Tibial artery (tissue), 4 donors: ENCODE measurements at regions not wholly inside any gene's neighbourhood (a gene's known extent, or its start where the extent isn't known, plus 50 kb on each side); places are given as distances from the start of the nearest gene placed in this dataset.

Experiments
- DNase-seq, 2 donors: peaks; one replicate each; pipeline ENCODE4 v3.0.0-alpha.2; 2019
- H3K27ac ChIP-seq, 2 donors: fragments of 200-600 bp; sonication (generic) in 1 of 2; 1 replicate in 1 of 2; 2 replicates in 1 of 2; pipeline ENCODE4 v1.5.1; 2018 to 2019; ENCODE audit warnings: mild to moderate bottlenecking in 1 of 2
- H3K27me3 ChIP-seq, 2 donors: fragments of 200-600 bp; sonication (generic) in 1 of 2; one replicate each; pipeline versions ENCODE4 v1.5.1 to v1.6.0; 2016 to 2019
- H3K36me3 ChIP-seq, 3 donors: fragments of 200-600 bp; sonication (generic) in 2 of 3; one replicate each; pipeline ENCODE4 v1.5.1; 2016 to 2019; ENCODE audit warnings: mild to moderate bottlenecking in 2 of 3
- H3K4me1 ChIP-seq, 4 donors: fragments of 200-600 bp; sonication (generic) in 2 of 4; 1 replicate in 3 of 4; 2 replicates in 1 of 4; pipeline ENCODE4 v1.5.1; 2016 to 2019
- H3K4me3 ChIP-seq, 2 donors: fragments of 200-600 bp; sonication (generic) in 1 of 2; 1 replicate in 1 of 2; 2 replicates in 1 of 2; pipeline ENCODE4 v1.5.1; 2018 to 2019; ENCODE audit warnings: mild to moderate bottlenecking in 2 of 2
- H3K9me3 ChIP-seq, 3 donors: fragments of 200-600 bp; sonication (generic) in 1 of 3; one replicate each; pipeline ENCODE4 v1.5.1; 2016 to 2019
- intact Hi-C: fragments of 100-400 bp; cut with DNase I; formaldehyde crosslinking; loops from one replicate; pipeline ENCODE4 v1.15.0; 2023; ENCODE audit warnings: low total_unique reads
- TF ChIP-seq, protein P1 (sequence below), 2 experiments: fragments of 200-600 bp in 1 of 2; fragments of 450-650 bp in 1 of 2; IDR thresholded peaks; one replicate each; pipeline ENCODE4 v1.5.1; 2017 to 2019; ENCODE audit warnings: antibody characterized with exemption in 2 of 2, mild to moderate bottlenecking in 1 of 2, moderate library complexity in 1 of 2

DNA sequence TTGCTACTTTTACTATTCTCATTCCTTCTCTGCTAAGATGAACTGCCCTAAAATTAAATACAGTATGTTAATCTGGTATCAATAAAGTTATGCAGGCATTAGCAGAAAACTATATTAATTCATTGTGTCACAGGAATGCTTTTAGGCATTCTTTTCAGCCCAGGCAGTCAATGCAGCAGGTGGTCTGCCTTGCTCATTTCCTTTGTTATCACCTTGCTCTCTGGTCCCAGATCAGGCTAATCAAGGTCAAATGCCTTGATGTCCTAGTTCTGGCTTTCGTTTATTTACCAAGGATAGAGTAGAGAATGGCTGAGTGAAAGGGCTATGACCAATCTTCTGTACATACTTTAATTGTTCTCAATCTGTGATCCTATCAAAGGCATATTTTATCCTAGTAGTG, 1023.6 kb downstream of the TMEM182 start:
- TF ChIP-seq, protein P1, sequence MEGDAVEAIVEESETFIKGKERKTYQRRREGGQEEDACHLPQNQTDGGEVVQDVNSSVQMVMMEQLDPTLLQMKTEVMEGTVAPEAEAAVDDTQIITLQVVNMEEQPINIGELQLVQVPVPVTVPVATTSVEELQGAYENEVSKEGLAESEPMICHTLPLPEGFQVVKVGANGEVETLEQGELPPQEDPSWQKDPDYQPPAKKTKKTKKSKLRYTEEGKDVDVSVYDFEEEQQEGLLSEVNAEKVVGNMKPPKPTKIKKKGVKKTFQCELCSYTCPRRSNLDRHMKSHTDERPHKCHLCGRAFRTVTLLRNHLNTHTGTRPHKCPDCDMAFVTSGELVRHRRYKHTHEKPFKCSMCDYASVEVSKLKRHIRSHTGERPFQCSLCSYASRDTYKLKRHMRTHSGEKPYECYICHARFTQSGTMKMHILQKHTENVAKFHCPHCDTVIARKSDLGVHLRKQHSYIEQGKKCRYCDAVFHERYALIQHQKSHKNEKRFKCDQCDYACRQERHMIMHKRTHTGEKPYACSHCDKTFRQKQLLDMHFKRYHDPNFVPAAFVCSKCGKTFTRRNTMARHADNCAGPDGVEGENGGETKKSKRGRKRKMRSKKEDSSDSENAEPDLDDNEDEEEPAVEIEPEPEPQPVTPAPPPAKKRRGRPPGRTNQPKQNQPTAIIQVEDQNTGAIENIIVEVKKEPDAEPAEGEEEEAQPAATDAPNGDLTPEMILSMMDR (IDR thresholded peaks at IDR 0.05) = no peak
- intact Hi-C loops = no loop called here
- H3K36me3 ChIP-seq = no peaks in the 10 kb centered on the region
- no peak for DNase-seq
- no peak overlapping the region for H3K27ac ChIP-seq
- no peaks in the 10 kb centered on the region for H3K9me3 ChIP-seq
- H3K4me1 ChIP-seq = peaks cover 0 to 10% (median 9%) of the 10 kb centered on the region in 4 donors
- H3K27me3 ChIP-seq = no peaks in the 10 kb centered on the region
- no peak overlapping the region for H3K4me3 ChIP-seq

DNA sequence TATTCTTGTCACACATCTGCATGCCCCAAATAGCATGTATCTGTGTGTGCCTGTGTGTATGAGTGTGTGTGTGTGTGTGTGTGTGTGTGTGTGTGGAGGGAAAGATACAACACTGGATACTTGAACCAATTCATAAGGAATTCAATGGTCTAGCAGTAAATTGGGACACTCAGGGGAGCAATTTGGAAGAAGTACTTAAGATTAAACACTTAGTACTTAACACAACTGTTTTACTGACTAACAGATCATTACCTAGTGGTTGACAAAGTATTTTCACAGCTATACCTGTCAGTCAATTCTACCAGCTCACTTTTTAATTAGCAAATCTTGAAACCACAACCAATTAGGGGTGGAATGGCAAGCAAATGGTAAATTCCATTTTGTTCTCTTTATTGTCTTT, 1024.1 kb downstream of the TMEM182 start:
- TF ChIP-seq, protein P1 (IDR thresholded peaks at IDR 0.05) = no peak

DNA sequence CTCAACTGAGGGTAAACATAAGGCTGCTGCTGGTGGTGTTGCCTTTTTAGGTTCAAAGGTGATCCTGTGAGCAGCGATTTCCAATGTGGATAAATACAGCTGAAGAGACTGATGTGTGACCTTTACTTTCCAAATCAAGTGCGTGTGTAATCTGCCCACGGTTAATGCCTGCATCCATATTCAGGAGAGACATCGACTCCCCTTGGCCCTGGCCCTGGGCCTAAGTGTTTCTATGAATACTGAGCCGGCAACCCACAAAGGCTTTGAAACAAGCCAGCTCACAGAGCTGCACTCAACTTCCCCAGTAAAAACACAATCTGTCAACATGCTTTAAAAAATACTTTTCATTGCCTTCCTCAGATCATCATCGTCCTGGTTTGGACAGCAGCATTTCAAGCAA, 1026.6 kb downstream of the TMEM182 start:
- no peak for DNase-seq
- TF ChIP-seq, protein P1 (IDR thresholded peaks at IDR 0.05) = no peak
- Histone ChIP-seq H3K9me3 (no peaks in the 10 kb centered on the region), H3K27ac (no peak overlapping the region), H3K4me1 (peaks cover 0 to 10% (median 9%) of the 10 kb centered on the region in 4 donors), H3K4me3 (no peak overlapping the region), H3K36me3 (no peaks in the 10 kb centered on the region), H3K27me3 (no peaks in the 10 kb centered on the region)
- intact Hi-C loops = no loop called here

More for the DNA sequence above, 1024.1 kb downstream of the TMEM182 start:
- H3K27me3 ChIP-seq = no peaks in the 10 kb centered on the region
- intact Hi-C loops = no loop called here
- no peaks in the 10 kb centered on the region for H3K36me3 ChIP-seq
- no peak overlapping the region for H3K4me3 ChIP-seq
- H3K27ac ChIP-seq = no peak overlapping the region
- no peak for DNase-seq
- no peaks in the 10 kb centered on the region for H3K9me3 ChIP-seq
- peaks cover 0 to 10% (median 9%) of the 10 kb centered on the region in 4 donors for H3K4me1 ChIP-seq

DNA sequence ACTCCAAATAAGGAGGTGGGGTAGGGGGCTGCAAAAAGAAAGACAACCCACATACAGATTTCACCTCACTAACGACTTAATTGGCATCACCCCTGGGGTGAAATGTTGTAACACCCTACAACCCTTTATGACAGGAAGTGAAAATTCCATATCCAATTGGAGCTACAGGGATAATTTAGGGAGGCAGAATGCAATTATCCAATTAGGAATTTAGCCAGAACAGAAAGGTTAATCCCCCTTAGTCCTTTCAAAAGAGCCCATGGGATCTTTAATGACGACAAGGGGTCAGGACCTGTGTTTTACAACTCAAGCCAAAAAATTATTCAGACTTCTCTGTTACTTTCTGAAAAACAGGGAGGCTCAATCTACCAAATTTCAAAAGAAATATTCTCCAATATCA, 1027.1 kb downstream of the TMEM182 start:
- H3K4me1 ChIP-seq = peaks cover 0 to 10% (median 9%) of the 10 kb centered on the region in 4 donors

DNA sequence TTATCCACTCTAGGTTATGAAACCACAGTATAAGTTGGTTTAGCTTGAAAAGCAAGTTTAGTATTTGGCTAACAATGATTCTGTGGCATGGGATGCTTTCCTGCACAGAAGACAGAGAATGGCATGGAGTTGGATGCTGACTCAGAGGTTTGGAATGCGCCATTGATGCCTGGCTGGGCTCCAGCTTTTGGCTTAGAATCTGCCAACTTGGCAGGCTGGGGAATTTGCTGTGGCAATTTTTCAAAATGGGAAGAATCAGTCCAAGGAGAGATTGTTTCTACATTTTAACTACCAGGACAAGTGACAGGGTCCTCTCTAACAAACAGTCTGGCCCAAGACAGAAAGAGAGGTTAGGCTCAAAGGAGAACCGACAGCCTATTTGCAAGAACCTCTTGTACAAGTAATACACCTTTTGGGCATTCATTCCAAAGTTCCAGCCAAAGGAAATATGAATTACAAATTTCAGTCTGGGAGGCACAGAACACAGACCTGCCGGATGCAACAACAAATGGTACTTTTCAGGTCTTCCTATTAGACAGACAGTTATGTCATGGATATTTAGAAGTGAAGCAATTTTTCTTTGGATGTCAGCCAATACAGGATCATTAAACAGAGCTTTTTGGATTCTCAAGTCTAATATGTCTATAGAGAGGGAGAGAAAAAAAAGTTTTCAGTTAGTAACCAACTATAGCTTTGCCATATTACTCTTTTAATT, 1027.7 kb downstream of the TMEM182 start:
- peaks cover 0 to 10% (median 9%) of the 10 kb centered on the region in 4 donors for H3K4me1 ChIP-seq
- TF ChIP-seq, protein P1 (IDR thresholded peaks at IDR 0.05) = no peak
- DNase-seq = no peak
- no peak overlapping the region for H3K4me3 ChIP-seq
- H3K36me3 ChIP-seq = no peaks in the 10 kb centered on the region
- intact Hi-C loops = no loop called here
- peaks cover 0 to 3% of the 10 kb centered on the region in 2 donors for H3K27me3 ChIP-seq
- H3K27ac ChIP-seq = no peak overlapping the region
- H3K9me3 ChIP-seq = no peaks in the 10 kb centered on the region

More for the DNA sequence above, 1027.1 kb downstream of the TMEM182 start:
- DNase-seq = no peak
- H3K27ac ChIP-seq = no peak overlapping the region
- intact Hi-C loops = no loop called here
- H3K36me3 ChIP-seq = no peaks in the 10 kb centered on the region
- no peaks in the 10 kb centered on the region for H3K9me3 ChIP-seq
- H3K27me3 ChIP-seq = no peaks in the 10 kb centered on the region
- TF ChIP-seq, protein P1 (IDR thresholded peaks at IDR 0.05) = no peak
- no peak overlapping the region for H3K4me3 ChIP-seq
